Spleen (tissue), 7 donors: ENCODE measurements at regions not wholly inside any gene's neighbourhood (a gene's known extent, or its start where the extent isn't known, plus 50 kb on each side); places are given as distances from the start of the nearest gene placed in this dataset.

Experiments
- CTCF ChIP-seq, 11 experiments: fragments of 200-600 bp in 7 of 11; fragments of 450-650 bp in 4 of 11; sonication (generic) in 4 of 11; IDR thresholded peaks in 8 of 11; conservative IDR thresholded peaks in 3 of 11; 1 replicate in 7 of 11; 2 replicates in 4 of 11; pipeline versions ENCODE4 v1.4.0 to v1.8.0; 2016 to 2021; ENCODE audit warnings: antibody characterized with exemption in 11 of 11, inconsistent platforms in 4 of 11, mild to moderate bottlenecking in 1 of 11
- POLR2A ChIP-seq, 3 donors: fragments of 450-650 bp; IDR thresholded peaks; one replicate each; pipeline ENCODE4 v1.5.1; 2017; ENCODE audit warnings: antibody characterized with exemption in 3 of 3, mild to moderate bottlenecking in 1 of 3
- POLR2AphosphoS5 ChIP-seq, 3 donors: sonication (generic); formaldehyde crosslinking; IDR thresholded peaks; one replicate each; pipeline ENCODE4 v1.5.1; 2017; ENCODE audit warnings: antibody characterized with exemption in 3 of 3
- donor health status: DM: no; HTN: no; CAD: no; lungs with moderate emphysema.
- donor health status: DM: no; HTN: no; CAD: no.
- donor health status: DM: no; HTN: no; CAD: no.

GRCh38 chr9:99285965-99286364 lies 63.9 kb downstream of the SEC61B start:
- TF ChIP-seq CTCF (IDR thresholded peaks at IDR 0.05 in 8 of 11, conservative IDR thresholded peaks at IDR 0.05 in 3 of 11) (no peak), POLR2A (IDR thresholded peaks at IDR 0.05) (no peak), POLR2AphosphoS5 (IDR thresholded peaks at IDR 0.05) (no peak)
